Kidney (tissue), 13 donors: ENCODE measurements at regions not wholly inside any gene's neighbourhood (a gene's known extent, or its start where the extent isn't known, plus 50 kb on each side); places are given as distances from the start of the nearest gene placed in this dataset.

ENCODE experiments used
- DNase-seq, 5 donors: peaks; one replicate each; pipeline ENCODE4 v3.0.0-alpha.2; 2013 to 2020
- FAIRE-seq: peaks from 2 replicates; lab custom pipeline; 2012; peaks lifted over from hg19 to GRCh38; lab: Jason Lieb, UNC
- H3K27ac ChIP-seq, 2 donors: one replicate each; pipeline ENCODE4 v1.7.0; 2013; ENCODE audit warnings: low read depth in 2 of 2, low read length in 2 of 2, inconsistent platforms in 1 of 2
- H3K27me3 ChIP-seq: one replicate; pipeline ENCODE4 v1.7.1; 2013; ENCODE audit warnings: low read length, inconsistent platforms; ENCODE audit not compliant: control insufficient read depth, insufficient read depth
- H3K36me3 ChIP-seq, 3 donors: one replicate each; pipeline versions ENCODE4 v1.7.0 to v1.7.1; 2013; ENCODE audit warnings: low read length in 3 of 3, control low read depth in 1 of 3, inconsistent platforms in 1 of 3; ENCODE audit not compliant: insufficient read depth in 3 of 3, control insufficient read depth in 2 of 3
- H3K4me1 ChIP-seq, 3 donors: one replicate each; pipeline versions ENCODE4 v1.7.0 to v1.7.1; 2013; ENCODE audit warnings: low read length in 3 of 3, inconsistent platforms in 1 of 3, low read depth in 1 of 3; ENCODE audit not compliant: control insufficient read depth in 2 of 3, insufficient read depth in 2 of 3
- H3K4me3 ChIP-seq, 3 donors: one replicate each; pipeline versions ENCODE4 v1.7.0 to v1.8.1; 2013; ENCODE audit warnings: low read length in 3 of 3, control low read depth in 1 of 3, inconsistent platforms in 1 of 3
- H3K9ac ChIP-seq, 3 donors: one replicate each; pipeline versions ENCODE4 v1.7.0 to v1.7.1; 2013; ENCODE audit warnings: low read length in 3 of 3, control low read depth in 1 of 3, inconsistent platforms in 1 of 3
- H3K9me3 ChIP-seq, 3 donors: one replicate each; pipeline versions ENCODE4 v1.7.0 to v1.7.1; 2013; ENCODE audit warnings: low read length in 3 of 3, control low read depth in 1 of 3, inconsistent platforms in 1 of 3; ENCODE audit not compliant: control insufficient read depth in 2 of 3, insufficient read depth in 1 of 3
- CTCF ChIP-seq: IDR thresholded peaks from 3 replicates; pipeline ENCODE4 v1.5.1; 2012; ENCODE audit warnings: mild to moderate bottlenecking, moderate library complexity, borderline replicate concordance; ENCODE audit not compliant: insufficient read depth; ENCODE audit errors: extremely low read depth
- intact Hi-C: fragments of 100-400 bp; cut with DNase I; formaldehyde crosslinking; loops from one replicate; pipeline ENCODE4 v1.11.1; 2022
- donor health status: control.
- donor health status: control.
- donor health status: control.
- donor health status: control.
- donor health status: control.
- donor health status: DM: yes; HTN: yes; CAD: no.
- donor health status: Normal renal cell carcinoma (clear cell type).

- Histone ChIP-seq H3K4me1 (peaks cover 0 to 2% (median 0%) of the 10 kb centered on the region in 3 donors), H3K9ac (no peak overlapping the region), H3K9me3 (no peaks in the 10 kb centered on the region), H3K27me3 (peaks cover 70% of the 10 kb centered on the region), H3K27ac (no peak overlapping the region), H3K36me3 (no peaks in the 10 kb centered on the region), H3K4me3 (no peak overlapping the region)
- no peak for DNase-seq
- no peak for FAIRE-seq
- TF ChIP-seq CTCF: no peak
- intact Hi-C loops: no loop called here
Measured at GRCh38 chr16:86297391-86297790, 212.9 kb upstream of the FOXF1 start.

- peaks cover 63% of the 10 kb centered on the region for H3K27me3 ChIP-seq
- H3K4me3 ChIP-seq: no peak overlapping the region
- intact Hi-C loops: no loop called here
- H3K36me3 ChIP-seq: no peaks in the 10 kb centered on the region
- H3K27ac ChIP-seq: no peak overlapping the region
- DNase-seq (peak in 2 of 5 donors; percentile 40 to 64), FAIRE-seq (no peak)
- no peak for TF ChIP-seq CTCF
- peaks cover 0 to 2% (median 0%) of the 10 kb centered on the region in 3 donors for H3K4me1 ChIP-seq
- no peaks in the 10 kb centered on the region for H3K9me3 ChIP-seq
- H3K9ac ChIP-seq: no peak overlapping the region
Measured at GRCh38 chr16:86297866-86298757, 212.2 kb upstream of the FOXF1 start.

- no peaks in the 10 kb centered on the region for H3K36me3 ChIP-seq
- no peak overlapping the region for H3K27ac ChIP-seq
- intact Hi-C loops: no loop called here
- no peaks in the 10 kb centered on the region for H3K9me3 ChIP-seq
- DNase-seq (no peak), FAIRE-seq (no peak)
- no peak overlapping the region for H3K4me3 ChIP-seq
- H3K27me3 ChIP-seq: peaks cover 57% of the 10 kb centered on the region
- H3K9ac ChIP-seq: no peak overlapping the region
- H3K4me1 ChIP-seq: peaks cover 0 to 4% (median 0%) of the 10 kb centered on the region in 3 donors
- TF ChIP-seq CTCF: no peak
Measured at GRCh38 chr16:86298758-86299134, 211.6 kb upstream of the FOXF1 start.
